Inflammatory macrophage (primary cell): ENCODE measurements at regions not wholly inside any gene's neighbourhood (a gene's known extent, or its start where the extent isn't known, plus 50 kb on each side); places are given as distances from the start of the nearest gene placed in this dataset.

Experiments
- DNase-seq, 2 donors: peaks; one replicate each; pipeline ENCODE4 v3.0.0-alpha.2; 2020 to 2022

GRCh38 chr22:49564666-49565515, 262.8 kb downstream of the BRD1 start:
- no peak for DNase-seq

GRCh38 chr22:49564054-49564453, 263.6 kb downstream of the BRD1 start:
- no peak for DNase-seq

GRCh38 chr22:49562685-49563249, 264.9 kb downstream of the BRD1 start:
- DNase-seq, result no peak

- no peak for DNase-seq
Measured at GRCh38 chr22:49561976-49562375, 265.7 kb downstream of the BRD1 start.

- DNase-seq, result no peak
Measured at GRCh38 chr22:49561338-49561737, 266.3 kb downstream of the BRD1 start.

GRCh38 chr22:49555526-49555925, 272.1 kb downstream of the BRD1 start:
- no peak for DNase-seq

GRCh38 chr22:49554741-49555140, 272.9 kb downstream of the BRD1 start:
- DNase-seq, result no peak

- no peak for DNase-seq
Measured at GRCh38 chr22:49554296-49554625, 273.4 kb downstream of the BRD1 start.

GRCh38 chr22:49553518-49554295, 274.0 kb downstream of the BRD1 start:
- no peak for DNase-seq

GRCh38 chr22:49553076-49553475, 274.6 kb downstream of the BRD1 start:
- no peak for DNase-seq

- no peak for DNase-seq
Measured at GRCh38 chr22:49551897-49552614, 275.6 kb downstream of the BRD1 start.

- no peak for DNase-seq
Measured at GRCh38 chr22:49551446-49551845, 276.2 kb downstream of the BRD1 start.

- DNase-seq, result no peak
Measured at GRCh38 chr22:49550766-49551362, 276.8 kb downstream of the BRD1 start.

- no peak for DNase-seq
Measured at GRCh38 chr22:49550141-49550430, 277.6 kb downstream of the BRD1 start.

- DNase-seq, result no peak
Measured at GRCh38 chr22:49549256-49550140, 278.2 kb downstream of the BRD1 start.

- DNase-seq, result no peak
Measured at GRCh38 chr22:49548356-49549202, 279.1 kb downstream of the BRD1 start.

- no peak for DNase-seq
Measured at GRCh38 chr22:49547751-49548239, 279.9 kb downstream of the BRD1 start.

GRCh38 chr22:49546811-49547585, 280.7 kb downstream of the BRD1 start:
- DNase-seq, result no peak

GRCh38 chr22:49545606-49546005, 282.1 kb downstream of the BRD1 start:
- DNase-seq, result no peak

- DNase-seq, result no peak
Measured at GRCh38 chr22:49544286-49544685, 283.4 kb downstream of the BRD1 start.
